Fibroblast of lung (primary cell): ENCODE measurements at regions not wholly inside any gene's neighbourhood (a gene's known extent, or its start where the extent isn't known, plus 50 kb on each side); places are given as distances from the start of the nearest gene placed in this dataset.

Source experiments
- EZH2 ChIP-seq: IDR thresholded peaks from 2 replicates; pipeline ENCODE4 v1.5.1; 2012; ENCODE audit warnings: low read length, control low read depth, mild to moderate bottlenecking; ENCODE audit errors: missing control alignments
- TF ChIP-seq, protein P1 (sequence below), 2 donors: IDR thresholded peaks in 1 of 2; conservative IDR thresholded peaks in 1 of 2; 1 replicate in 1 of 2; 2 replicates in 1 of 2; pipeline ENCODE4 v1.5.1; 2011 to 2012; ENCODE audit warnings: low read length in 2 of 2, control low read depth in 1 of 2, inconsistent platforms in 1 of 2, low read depth in 1 of 2, mild to moderate bottlenecking in 1 of 2

DNA sequence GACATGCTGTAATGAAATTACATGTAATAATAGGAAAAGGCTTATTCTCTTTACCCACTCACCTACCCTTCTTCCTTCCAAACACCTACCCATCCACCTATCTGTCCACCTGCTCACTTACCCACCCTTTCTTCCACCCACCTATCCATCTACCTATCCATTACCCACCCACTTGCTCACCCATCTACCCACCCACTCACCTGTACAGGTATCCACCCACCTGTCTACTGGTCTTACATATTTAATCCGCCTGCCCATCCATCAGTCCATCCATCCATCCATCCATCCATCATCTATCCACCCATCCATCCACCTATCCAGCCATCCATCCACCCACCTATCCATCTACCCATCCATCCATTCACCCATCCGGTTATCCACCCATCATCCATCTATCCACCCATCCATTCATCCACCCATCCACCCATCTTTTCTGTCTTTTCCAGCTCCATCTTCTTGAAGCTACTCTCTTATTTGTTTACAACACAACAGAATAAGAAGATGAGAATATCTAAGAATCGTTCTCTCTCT is 133.3 kb upstream of the STX18 start:
- TF ChIP-seq, protein P1, sequence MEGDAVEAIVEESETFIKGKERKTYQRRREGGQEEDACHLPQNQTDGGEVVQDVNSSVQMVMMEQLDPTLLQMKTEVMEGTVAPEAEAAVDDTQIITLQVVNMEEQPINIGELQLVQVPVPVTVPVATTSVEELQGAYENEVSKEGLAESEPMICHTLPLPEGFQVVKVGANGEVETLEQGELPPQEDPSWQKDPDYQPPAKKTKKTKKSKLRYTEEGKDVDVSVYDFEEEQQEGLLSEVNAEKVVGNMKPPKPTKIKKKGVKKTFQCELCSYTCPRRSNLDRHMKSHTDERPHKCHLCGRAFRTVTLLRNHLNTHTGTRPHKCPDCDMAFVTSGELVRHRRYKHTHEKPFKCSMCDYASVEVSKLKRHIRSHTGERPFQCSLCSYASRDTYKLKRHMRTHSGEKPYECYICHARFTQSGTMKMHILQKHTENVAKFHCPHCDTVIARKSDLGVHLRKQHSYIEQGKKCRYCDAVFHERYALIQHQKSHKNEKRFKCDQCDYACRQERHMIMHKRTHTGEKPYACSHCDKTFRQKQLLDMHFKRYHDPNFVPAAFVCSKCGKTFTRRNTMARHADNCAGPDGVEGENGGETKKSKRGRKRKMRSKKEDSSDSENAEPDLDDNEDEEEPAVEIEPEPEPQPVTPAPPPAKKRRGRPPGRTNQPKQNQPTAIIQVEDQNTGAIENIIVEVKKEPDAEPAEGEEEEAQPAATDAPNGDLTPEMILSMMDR (conservative IDR thresholded peaks at IDR 0.05 in 1 of 2, IDR thresholded peaks at IDR 0.05 in 1 of 2; ENCODE audit: low read depth in 1 of 2, low read length in 2 of 2): no peak
- no peak for TF ChIP-seq EZH2
